GM21619 (cell line): ENCODE measurements at regions not wholly inside any gene's neighbourhood (a gene's known extent, or its start where the extent isn't known, plus 50 kb on each side); places are given as distances from the start of the nearest gene placed in this dataset.
"Not testable (repeated sequence)": the region's sequence is repeated elsewhere in the genome, so short reads cannot be mapped to it uniquely, and the experiment has no call there.

ENCODE experiments used
- ATAC-seq: cut with Tn5 transposase; IDR thresholded peaks from one replicate; pipeline ENCODE4 v1.9.1; 2021; ENCODE audit not compliant: unreplicated experiment

- no peak for ATAC-seq
Observed at GRCh38 chr2:15681089-15681885, 89.6 kb downstream of the DDX1 start.

- ATAC-seq, result no peak
Observed at GRCh38 chr2:15682354-15682753, 90.7 kb downstream of the DDX1 start.

GRCh38 chr2:15684161-15685039, 92.7 kb downstream of the DDX1 start:
- no peak for ATAC-seq

GRCh38 chr2:15685143-15685542, 93.5 kb downstream of the DDX1 start:
- ATAC-seq, result no peak

- ATAC-seq, result no peak
Observed at GRCh38 chr2:15686643-15687042, 95.0 kb downstream of the DDX1 start.

GRCh38 chr2:15687243-15687642, 95.6 kb downstream of the DDX1 start:
- no peak for ATAC-seq

GRCh38 chr2:15687720-15688119, 96.1 kb downstream of the DDX1 start:
- no peak for ATAC-seq

GRCh38 chr2:15688924-15689568, 97.4 kb downstream of the DDX1 start:
- ATAC-seq, result no peak

- no peak for ATAC-seq
Observed at GRCh38 chr2:15689654-15690053, 98.0 kb downstream of the DDX1 start.

- no peak for ATAC-seq
Observed at GRCh38 chr2:15691586-15692310, 100.1 kb downstream of the DDX1 start.

- no peak for ATAC-seq
Observed at GRCh38 chr2:15692551-15693377, 101.1 kb downstream of the DDX1 start.

GRCh38 chr2:15693382-15693781, 101.7 kb downstream of the DDX1 start:
- ATAC-seq, result no peak

- no peak for ATAC-seq
Observed at GRCh38 chr2:15693926-15694588, 102.4 kb downstream of the DDX1 start.

- ATAC-seq, result no peak
Observed at GRCh38 chr2:15694589-15694986, 102.9 kb downstream of the DDX1 start.

GRCh38 chr2:15695582-15696330, 104.1 kb downstream of the DDX1 start:
- no peak for ATAC-seq

- not testable (repeated sequence) for ATAC-seq
Observed at GRCh38 chr2:15696606-15697170, 105.0 kb downstream of the DDX1 start.

GRCh38 chr2:15700131-15700530, 108.5 kb downstream of the DDX1 start:
- no peak for ATAC-seq

- ATAC-seq, result no peak
Observed at GRCh38 chr2:15700599-15701340, 109.1 kb downstream of the DDX1 start.
